NAMALWA (cell line): ENCODE measurements at regions not wholly inside any gene's neighbourhood (a gene's known extent, or its start where the extent isn't known, plus 50 kb on each side); places are given as distances from the start of the nearest gene placed in this dataset.
A peak's percentile ranks its signal among the peaks of the same experiment; 100 is the strongest.

ENCODE experiments used
- DNase-seq: peaks from one replicate; pipeline ENCODE4 v3.0.0-alpha.2; 2015; ENCODE audit warnings: low spot score

DNA sequence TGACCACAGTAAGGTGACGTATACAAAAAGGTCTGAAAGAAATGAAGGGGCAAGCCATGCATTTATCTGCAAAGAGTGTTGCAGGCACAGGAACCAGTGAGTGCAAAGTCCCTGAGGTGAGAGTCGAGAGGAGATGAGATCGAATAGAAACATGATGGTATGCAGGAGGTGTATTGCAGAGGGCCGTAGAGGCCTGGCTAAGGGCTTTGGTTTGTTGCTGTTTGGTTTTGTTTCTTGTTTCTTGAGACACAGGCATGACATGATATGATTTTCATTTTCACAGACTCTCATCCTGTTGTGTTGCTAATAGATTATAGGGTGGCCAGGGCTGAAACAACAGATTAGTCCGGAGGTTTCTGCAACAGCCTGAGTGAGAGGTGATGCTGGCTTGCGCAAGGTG is 80.4 kb downstream of the HSPH1 start:
- no peak for DNase-seq

DNA sequence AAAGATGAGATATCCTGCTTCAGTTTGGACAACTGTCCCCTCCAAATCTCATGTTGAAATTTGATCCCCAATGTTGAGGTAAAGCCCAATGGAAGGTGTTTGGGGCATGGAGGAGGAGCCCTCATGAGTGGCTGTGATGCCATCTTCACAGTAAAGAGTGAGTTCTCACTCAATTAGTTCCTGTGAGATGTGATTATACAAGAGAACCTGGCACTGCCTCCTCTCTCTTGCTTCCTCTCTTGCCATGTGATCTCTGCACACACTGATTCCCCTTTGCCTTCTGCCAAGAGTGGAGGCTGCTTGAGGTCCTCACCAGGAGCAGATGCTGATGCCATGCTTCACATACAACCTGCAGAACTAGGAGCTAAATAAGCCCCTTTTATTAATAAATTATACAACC is 86.9 kb downstream of the HSPH1 start:
- peak; percentile 15 for DNase-seq

GRCh38 chr13:31073859-31074718 is 87.6 kb downstream of the HSPH1 start:
- DNase-seq, result peak; percentile 74

DNA sequence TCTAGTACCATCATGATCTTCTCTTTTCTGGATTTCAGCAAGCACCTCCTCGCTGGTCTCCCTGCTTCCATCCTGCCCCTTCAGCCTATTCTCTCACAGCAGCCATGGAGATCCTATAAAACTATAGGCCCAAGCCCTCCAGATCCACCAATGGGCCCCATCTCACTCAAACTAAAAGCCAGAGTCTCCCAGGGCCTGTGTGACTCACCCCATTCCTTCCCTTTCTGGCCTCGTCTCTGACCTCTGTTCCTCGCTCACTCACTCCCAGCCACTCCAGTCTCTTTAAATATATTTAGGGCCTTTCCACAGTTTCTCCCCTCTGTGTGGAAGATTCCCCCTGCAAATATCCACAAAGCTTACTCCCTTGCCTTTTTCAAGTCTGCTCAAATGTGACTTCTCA is 89.7 kb downstream of the HSPH1 start:
- DNase-seq, result no peak

DNA sequence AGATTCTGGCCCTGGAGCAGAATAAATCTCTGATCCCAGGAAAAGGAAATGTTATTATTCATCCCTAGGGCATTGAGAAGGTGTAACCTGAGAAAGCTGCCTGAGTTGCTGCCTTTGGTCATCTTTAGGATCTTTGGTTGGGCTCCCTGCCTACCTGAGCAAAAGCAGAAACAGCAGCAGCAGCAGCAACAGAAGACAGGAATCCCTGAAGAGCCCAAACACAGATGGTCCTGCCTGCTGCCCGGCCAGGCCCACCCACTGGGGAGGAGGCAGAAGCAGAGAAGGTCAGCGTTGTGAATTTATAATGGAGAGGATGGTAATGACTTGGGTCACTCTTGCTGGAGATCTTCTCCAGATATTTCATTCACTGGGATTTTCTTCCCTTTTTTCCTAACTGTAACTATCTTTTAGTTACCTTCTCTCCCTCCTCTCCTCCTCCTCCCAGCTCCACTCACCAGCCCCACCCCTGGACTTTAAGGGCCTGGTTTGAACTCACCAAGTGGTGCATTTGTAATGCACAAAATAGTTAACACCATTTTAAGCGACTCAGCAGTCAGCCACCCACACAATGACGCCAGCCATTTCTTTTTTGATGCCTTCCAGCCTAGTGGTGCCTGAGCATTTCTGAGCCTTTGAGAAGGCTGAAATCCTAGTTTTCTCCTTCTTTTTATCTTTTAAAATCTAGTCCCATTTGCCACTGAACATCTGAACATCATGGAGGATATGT is 91.7 kb downstream of the HSPH1 start:
- no peak for DNase-seq

DNA sequence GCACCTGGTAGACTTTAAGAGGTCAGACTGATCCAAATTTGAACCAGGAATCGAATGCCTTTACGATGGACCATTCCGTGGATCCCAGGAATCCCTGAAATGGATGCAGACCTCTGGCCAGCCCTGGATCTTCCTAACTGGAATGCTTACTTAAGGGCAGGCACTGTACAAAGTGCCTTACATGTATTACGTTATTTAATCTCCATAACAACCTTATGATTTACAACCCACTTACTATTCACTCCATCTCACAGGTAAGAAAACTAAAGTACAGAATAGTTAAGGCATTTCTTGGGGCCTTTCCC is 93.6 kb downstream of the HSPH1 start:
- no peak for DNase-seq

GRCh38 chr13:31067416-31068118 is 94.1 kb downstream of the HSPH1 start:
- no peak for DNase-seq

DNA sequence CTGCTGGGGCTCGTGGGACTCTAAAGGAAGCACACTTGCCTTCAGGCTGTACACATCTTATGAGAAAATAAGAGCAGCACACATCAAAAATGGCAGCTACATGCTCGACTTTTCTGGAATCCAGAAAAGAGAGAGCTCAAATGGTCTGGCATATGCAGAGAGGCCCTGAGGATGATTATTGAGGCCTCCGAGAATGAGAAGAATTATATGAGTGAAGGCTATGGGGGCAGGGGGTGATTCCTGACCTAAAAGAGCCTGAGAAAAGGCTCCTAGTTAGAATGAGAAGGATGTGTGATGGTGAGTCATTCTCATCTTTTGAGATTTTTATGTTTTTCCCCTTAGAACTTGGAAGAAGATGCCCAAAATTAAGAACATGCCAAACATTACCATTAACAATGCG is 97.1 kb downstream of the HSPH1 start:
- DNase-seq, result no peak

- no peak for DNase-seq
These were observed 97.9 kb downstream of the HSPH1 start for GRCh38 chr13:31063772-31064171.

DNA sequence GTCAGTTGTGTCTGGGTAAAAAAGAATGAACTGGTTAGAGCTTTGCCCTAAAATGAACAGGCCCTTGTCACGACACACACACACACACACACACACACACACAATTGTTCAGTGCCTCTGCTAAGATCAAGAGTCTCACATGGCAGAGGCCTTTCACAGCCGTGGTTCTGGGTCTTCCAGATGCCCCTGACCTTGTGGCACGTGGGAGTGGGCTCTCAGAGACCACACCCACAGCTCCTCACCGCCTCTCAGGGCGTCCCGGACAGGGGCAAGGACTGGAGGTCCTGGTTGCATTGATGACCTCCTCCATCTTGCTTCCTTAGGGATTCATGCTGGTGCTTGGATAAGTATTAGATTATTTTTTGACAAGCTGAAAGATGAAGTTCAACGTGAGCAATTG is 101.0 kb downstream of the HSPH1 start:
- DNase-seq, result no peak

DNA sequence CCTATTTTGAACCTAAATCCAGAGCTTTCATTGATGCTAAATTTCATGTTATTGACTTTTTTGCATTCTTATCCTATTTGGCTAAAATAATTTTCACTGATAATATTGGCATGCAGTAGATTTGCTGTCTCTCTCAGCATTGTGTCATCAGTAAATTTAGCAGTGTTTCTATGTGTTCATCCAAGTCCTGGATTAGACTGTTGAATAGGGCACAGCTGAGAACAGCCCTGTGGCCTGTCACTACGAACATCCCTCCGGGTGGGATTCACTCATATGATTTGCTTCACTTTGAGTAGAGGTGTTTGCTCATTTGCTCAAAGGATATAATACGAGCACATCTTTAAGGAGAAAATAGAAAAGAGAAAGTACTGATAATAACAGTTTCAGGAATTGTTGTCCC is 101.5 kb downstream of the HSPH1 start:
- no peak for DNase-seq

GRCh38 chr13:31057403-31058033 is 104.2 kb downstream of the HSPH1 start:
- DNase-seq, result no peak

GRCh38 chr13:31056644-31057271 is 104.9 kb downstream of the HSPH1 start:
- no peak for DNase-seq

DNA sequence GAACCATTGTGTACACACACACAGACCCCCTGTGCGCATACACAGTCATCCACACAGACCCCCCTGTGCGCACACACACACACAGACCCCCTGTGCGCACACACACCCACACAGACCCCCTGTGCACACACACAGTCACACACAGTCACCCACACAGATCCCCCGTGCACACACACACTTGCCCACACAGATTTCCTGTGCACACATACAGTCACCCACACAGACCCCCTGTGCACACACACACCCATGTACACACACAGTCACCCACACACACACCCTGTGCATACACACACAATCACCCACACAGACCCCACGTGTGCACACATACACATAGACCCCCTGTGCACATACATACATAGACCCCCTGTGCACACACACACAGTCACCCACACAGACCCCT is 106.1 kb downstream of the HSPH1 start:
- DNase-seq, result no peak

DNA sequence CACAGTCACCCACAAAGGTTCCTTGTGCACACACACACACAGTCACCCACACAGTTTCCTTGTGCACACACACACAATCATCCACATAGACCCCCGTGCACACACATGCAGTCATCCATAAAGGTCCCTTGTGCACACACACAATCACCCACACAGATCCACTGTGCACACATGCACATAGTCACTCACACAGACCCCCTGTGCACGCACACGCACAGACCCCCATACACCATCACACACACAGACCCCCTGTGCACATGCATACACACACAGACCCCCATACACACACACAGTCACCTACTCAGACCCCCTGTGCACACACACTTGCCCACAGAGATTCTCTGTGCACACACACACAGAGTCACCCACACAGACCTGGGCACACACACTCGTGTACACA is 107.1 kb downstream of the HSPH1 start:
- DNase-seq, result no peak

DNA sequence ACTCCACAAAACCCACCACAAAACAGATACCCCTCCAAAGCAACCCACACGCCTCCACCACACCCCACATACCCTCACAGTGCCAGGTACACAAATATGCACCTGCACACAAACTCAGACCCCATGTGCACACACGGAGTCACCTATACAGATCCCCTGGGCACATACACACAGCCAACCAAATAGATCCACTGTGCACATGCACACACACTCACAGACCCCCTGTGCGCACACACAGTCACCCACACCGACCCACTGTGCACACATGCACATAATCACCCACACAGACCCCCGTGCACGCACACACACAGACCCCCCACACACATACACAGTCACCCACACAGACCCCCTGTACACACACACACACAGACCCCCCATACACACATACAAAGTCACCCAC is 107.8 kb downstream of the HSPH1 start:
- no peak for DNase-seq

DNA sequence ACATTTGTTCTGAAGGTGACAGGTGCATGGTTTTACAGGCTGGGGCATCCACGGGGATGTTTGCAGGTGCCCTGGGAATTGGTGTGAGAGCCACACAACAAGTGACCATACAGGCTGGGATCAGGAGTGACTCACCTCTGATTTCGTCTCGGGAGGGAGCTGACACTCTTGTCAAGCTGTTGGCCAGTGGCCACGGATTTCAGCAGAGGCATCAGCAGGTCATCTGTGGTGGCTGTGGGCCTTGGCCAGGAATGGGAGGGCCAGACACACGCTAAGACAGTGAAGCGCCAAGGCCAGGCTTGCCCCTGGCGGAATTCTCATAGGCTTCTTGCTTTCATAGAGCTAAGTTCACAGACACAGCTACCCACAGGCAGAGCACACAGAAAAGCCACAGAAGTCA is 108.6 kb downstream of the HSPH1 start:
- no peak for DNase-seq

GRCh38 chr13:31052478-31052877 is 109.2 kb downstream of the HSPH1 start:
- no peak for DNase-seq

DNA sequence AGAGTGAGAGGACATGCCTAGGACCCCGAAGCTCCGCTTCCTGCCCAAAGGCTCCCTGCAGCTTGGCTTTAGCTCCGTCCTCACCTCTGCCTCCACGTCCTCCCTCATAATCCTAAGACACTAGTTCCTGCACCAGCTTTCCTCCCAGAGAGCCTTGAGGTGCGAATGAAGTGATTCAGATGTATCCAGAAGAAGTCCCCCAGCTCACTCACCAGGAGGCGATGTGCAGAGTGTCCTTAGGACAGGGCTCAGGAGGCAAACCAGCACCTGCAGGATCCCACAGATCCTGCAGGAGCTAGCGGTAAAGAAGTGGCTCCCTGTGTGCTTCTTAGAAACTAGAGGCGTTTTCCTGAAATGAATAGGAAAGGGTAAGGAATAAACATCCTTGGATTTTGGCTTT is 109.7 kb downstream of the HSPH1 start:
- DNase-seq, result no peak

DNA sequence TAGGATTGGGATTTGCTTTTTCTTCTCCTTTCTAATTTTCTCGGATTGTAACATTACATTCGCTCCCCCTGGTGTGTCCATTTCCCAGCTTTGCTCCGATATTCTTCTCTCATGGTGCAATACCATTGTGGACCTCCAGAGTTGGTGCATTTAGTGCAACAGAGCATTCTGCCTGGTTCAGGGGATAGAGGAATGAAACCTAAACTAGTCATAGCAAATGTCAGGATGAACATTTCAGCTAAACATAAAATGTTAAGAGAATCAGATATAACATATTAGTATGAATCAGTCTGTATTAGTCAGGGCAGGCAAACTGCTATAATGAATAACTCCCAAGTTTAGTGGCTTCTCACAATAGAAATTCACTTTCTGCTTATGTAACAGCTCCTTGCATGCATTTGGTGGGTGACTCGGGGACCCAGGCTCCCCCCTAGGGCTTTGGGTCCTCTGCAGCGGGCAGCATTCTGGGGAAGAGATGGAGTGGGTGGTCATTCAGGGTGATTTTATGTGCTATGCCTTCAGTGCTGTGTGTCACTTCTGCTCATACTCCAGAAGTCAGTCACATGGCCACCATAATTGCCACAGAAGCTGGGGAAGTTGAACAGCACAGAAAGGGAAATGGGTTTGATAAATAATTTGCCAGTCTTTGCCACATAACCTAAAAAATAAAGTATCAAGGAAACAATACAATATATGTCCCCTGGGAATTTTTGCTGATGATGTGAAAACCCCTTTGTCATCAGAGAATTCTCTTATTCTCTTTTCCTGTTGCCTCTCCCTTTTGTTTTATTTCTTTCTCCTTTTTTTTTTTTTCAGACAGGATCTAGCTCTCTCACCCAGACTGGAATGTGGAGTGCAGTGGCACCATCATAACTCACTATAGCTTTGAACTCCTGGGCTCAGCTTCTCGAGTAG is 111.0 kb downstream of the HSPH1 start:
- DNase-seq, result peak; percentile 33

GRCh38 chr13:31049833-31050232 is 111.9 kb downstream of the HSPH1 start:
- no peak for DNase-seq
